ENCODE measurements at regions not wholly inside any gene's neighbourhood (a gene's known extent, or its start where the extent isn't known, plus 50 kb on each side); places are given as distances from the start of the nearest gene placed in this dataset.

DNA sequence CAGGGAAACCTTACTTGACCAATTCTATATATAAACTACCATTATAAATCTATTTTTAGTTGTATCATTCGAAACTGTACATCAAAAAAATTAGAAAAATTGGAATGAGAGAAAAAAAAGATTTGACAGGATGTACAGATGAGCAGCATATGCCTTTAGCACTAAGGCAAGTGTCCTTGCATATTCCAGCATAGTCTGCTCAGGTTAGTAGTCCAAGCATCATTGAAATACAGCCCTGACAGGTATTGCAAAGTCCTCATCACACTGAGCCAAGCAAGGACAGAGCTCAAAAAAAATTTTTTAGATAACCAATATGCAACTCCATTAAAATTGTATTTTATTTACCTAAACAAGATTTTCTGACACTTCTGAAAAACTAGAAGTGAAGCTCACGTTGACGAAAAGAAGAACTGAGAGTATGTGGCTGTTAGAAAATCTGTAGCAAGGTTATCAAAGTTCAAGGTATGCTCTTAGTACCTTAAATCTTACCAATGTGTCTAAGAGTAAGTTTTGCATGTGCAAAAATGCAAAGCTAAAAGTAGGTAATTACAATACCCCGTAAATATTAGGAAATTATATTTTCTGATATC is 465.6 kb upstream of the ADGRL4 start:
- no peak for DNase-seq (ENCODE audit: low read depth)

GRCh38 chr1:79469139-79469538 is 462.6 kb upstream of the ADGRL4 start:
- no peak overlapping the region for H3K4me3 ChIP-seq (ENCODE audit: low read depth, low read length)
- DNase-seq (ENCODE audit: low read depth) = no peak

More for the DNA sequence above, 465.6 kb upstream of the ADGRL4 start:
- H3K4me3 ChIP-seq (ENCODE audit: low read depth, low read length) = no peak overlapping the region

- DNase-seq (ENCODE audit: low read depth) = no peak
- H3K4me3 ChIP-seq (ENCODE audit: low read depth, low read length) = no peak overlapping the region
Measured at GRCh38 chr1:79460773-79461436, 454.4 kb upstream of the ADGRL4 start.

DNA sequence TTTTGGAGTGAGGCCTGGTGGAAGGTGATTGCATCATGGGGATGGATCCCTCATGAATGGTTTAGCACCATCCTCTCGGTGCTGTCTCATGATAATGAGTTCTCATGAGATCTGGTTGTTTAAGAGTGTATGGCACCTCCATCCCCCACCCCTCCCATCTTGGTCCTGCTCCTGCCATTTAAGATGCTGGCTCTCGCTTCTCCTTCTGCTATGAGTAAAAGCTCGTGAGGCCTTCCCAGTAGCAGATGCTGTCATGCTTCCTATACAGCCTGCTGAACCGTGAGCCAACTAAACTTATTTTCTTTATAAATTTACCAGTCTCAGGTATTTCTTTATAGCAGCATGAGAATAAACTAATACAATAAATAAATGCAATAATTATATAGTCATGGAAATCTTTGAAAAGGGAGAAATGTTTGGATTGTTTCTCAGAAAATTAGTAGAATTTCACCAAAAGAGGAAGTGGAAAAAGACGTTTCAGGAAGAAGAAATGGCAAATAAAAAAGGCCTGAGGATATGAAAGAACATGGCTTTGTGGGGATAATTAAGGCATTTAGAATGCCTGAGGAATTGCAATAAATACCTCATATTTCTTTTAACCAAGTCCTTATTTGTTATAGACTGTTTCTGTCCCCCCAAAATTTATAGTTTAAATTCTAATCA is 451.2 kb upstream of the ADGRL4 start:
- no peak for DNase-seq (ENCODE audit: low read depth)
- no peak overlapping the region for H3K4me3 ChIP-seq (ENCODE audit: low read depth, low read length)

GRCh38 chr1:79448426-79448825 is 441.9 kb upstream of the ADGRL4 start:
- DNase-seq (ENCODE audit: low read depth) = peak; percentile 32
- no peak overlapping the region for H3K4me3 ChIP-seq (ENCODE audit: low read depth, low read length)

DNA sequence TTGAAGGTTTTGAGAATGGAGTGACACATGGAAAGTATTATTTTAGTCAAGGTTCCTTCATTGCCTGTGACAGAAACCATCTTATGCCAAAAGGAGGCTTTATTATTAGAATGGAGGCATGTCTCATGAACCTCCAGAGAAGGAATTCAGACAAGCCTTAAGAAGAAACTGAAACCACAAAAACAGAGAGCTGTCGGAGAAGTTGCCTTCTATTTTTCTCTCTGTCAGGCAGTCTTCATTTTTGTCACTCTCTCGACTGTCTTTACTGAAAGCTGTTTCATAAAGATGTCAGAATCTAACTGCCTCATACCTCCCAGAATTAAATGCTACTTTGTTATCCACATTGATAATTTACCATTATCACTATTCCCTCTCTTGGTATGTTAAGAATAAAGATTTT is 434.7 kb upstream of the ADGRL4 start:
- no peak overlapping the region for H3K4me3 ChIP-seq (ENCODE audit: low read depth, low read length)

GRCh38 chr1:79437540-79437939 is 431.0 kb upstream of the ADGRL4 start:
- no peak for DNase-seq (ENCODE audit: low read depth)
- H3K4me3 ChIP-seq (ENCODE audit: low read depth, low read length) = no peak overlapping the region

More for the DNA sequence above, 434.7 kb upstream of the ADGRL4 start:
- no peak for DNase-seq (ENCODE audit: low read depth)

GRCh38 chr1:79431340-79431739 is 424.8 kb upstream of the ADGRL4 start:
- H3K4me3 ChIP-seq (ENCODE audit: low read depth, low read length) = no peak overlapping the region
- DNase-seq (ENCODE audit: low read depth) = no peak

DNA sequence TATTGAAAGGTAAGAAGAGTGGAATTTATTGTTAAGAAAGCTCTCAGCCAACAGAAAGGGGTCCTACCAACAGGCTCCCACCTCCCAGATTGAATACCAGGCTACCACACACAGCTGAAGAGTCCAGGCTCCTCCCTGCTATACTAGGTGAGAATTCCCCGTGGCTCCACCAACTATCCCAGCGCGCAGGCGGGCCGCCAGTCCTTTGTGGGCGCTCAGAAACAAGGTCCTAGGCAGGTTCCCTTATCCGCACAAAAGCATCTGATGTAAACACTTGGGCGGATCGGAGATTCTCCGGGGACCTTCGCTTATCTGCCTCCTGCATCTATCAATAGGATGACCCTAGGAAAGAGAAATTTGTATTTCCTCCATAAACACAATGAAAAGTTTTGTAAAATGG is 423.9 kb upstream of the ADGRL4 start:
- no peak overlapping the region for H3K4me3 ChIP-seq (ENCODE audit: low read depth, low read length)
- DNase-seq (ENCODE audit: low read depth) = no peak

- H3K4me3 ChIP-seq (ENCODE audit: low read depth, low read length) = no peak overlapping the region
- DNase-seq (ENCODE audit: low read depth) = no peak
Measured at GRCh38 chr1:79422726-79423125, 416.2 kb upstream of the ADGRL4 start.

DNA sequence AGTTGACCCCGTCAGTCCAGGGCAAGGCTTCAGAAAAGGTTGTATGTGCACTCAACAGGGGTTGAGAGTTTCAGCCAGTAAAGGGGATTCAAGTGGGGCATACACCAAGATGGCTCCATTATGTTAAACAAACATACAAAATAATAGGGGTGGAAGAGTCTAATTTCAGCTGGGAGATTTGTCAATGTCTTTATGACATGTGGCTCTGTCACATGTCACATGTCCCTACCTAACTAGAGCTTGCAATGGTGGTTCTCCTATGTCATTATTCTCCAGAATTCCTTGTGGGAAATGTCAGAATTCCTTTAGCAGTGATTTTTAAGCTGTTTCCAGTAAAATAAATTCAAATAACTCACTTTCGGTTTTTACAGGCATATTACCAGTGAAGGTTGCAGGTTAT is 392.0 kb upstream of the ADGRL4 start:
- no peak overlapping the region for H3K4me3 ChIP-seq (ENCODE audit: low read depth, low read length)
- no peak for DNase-seq (ENCODE audit: low read depth)

DNA sequence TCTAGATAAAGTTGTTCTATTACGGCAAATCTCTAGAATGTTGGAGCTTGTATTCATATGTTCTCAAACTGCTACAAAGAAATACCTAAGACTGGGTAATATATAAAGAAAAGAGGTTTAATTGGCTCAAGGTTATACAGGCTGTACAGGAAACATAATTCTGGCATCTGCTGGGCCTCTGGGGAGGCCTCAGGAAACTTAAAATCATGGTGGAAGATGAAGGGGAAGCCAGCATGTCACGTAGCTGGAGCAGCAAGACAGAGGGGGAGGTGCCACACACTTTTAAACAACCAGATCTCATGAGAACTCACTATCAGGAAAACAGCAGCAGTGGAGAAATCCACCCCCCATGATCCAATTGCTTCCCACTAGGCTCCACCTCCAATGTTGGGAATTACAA is 390.4 kb upstream of the ADGRL4 start:
- DNase-seq (ENCODE audit: low read depth) = no peak

GRCh38 chr1:79388694-79389361 is 382.3 kb upstream of the ADGRL4 start:
- no peak for DNase-seq (ENCODE audit: low read depth)
- no peak overlapping the region for H3K4me3 ChIP-seq (ENCODE audit: low read depth, low read length)

More for the DNA sequence above, 390.4 kb upstream of the ADGRL4 start:
- no peak overlapping the region for H3K4me3 ChIP-seq (ENCODE audit: low read depth, low read length)

DNA sequence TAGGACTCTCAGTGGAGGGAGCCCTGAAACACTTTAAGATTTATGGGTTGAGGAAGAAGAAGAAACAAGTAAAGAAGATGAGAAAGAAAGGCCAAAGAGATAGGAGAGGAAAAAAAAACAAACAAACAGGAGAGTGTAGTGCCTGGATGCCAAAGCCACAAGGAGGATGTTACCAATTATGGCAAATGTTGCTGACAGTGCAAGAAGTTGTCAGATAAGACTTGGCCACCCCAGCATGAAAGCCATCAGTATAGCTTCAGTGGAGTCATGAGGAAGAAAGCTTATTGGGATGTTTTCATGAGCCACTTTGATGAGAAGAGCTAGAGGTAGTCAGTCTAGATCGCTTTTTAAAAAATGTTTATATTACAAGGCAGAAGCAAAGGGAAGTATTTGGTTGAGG is 380.2 kb upstream of the ADGRL4 start:
- no peak overlapping the region for H3K4me3 ChIP-seq (ENCODE audit: low read depth, low read length)
- no peak for DNase-seq (ENCODE audit: low read depth)

GRCh38 chr1:79380078-79380477 is 373.5 kb upstream of the ADGRL4 start:
- H3K4me3 ChIP-seq (ENCODE audit: low read depth, low read length) = no peak overlapping the region
- DNase-seq (ENCODE audit: low read depth) = no peak

- no peak for DNase-seq (ENCODE audit: low read depth)
- no peak overlapping the region for H3K4me3 ChIP-seq (ENCODE audit: low read depth, low read length)
Measured at GRCh38 chr1:79376106-79376505, 369.6 kb upstream of the ADGRL4 start.

- DNase-seq (ENCODE audit: low read depth) = no peak
- H3K4me3 ChIP-seq (ENCODE audit: low read depth, low read length) = no peak overlapping the region
Measured at GRCh38 chr1:79375352-79375751, 368.8 kb upstream of the ADGRL4 start.

DNA sequence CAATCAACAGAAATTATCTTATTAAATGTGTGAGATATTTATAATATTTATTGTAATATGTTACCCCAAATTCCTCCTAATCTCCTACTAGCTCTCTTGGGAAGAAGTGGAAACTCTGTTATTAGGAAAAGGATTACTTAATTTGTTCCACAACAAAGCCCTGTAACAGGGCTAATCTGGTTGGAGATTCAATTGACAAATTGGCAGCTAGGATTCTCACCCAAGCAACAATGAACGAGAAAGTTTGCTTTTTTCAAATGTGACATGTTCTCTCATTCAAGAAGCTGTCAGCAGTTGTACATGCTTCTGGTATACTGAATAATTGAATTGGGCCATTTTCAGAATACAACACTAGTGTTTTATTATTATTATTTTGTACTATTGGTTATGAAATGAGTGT is 367.9 kb upstream of the ADGRL4 start:
- no peak for DNase-seq (ENCODE audit: low read depth)
- H3K4me3 ChIP-seq (ENCODE audit: low read depth, low read length) = no peak overlapping the region

- no peak overlapping the region for H3K4me3 ChIP-seq (ENCODE audit: low read depth, low read length)
- peak; percentile 21 for DNase-seq (ENCODE audit: low read depth)
Measured at GRCh38 chr1:79373481-79374125, 367.1 kb upstream of the ADGRL4 start.

- no peak for DNase-seq (ENCODE audit: low read depth)
- H3K4me3 ChIP-seq (ENCODE audit: low read depth, low read length) = no peak overlapping the region
Measured at GRCh38 chr1:79371802-79372201, 365.3 kb upstream of the ADGRL4 start.

Data from skeletal muscle cell (primary cell).